ENCODE measurements at regions not wholly inside any gene's neighbourhood (a gene's known extent, or its start where the extent isn't known, plus 50 kb on each side); places are given as distances from the start of the nearest gene placed in this dataset.

GRCh38 chr6:14807130-14807529 is 438.7 kb upstream of the JARID2 start:
- Histone ChIP-seq H3K4me1 (ENCODE audit: control insufficient read depth, insufficient read depth, low read length) (0 out of 2 replicates have a peak, but pooled peaks cover 6% of the 10 kb centered on the region), H3K36me3 (ENCODE audit: control insufficient read depth in 2 of 2, insufficient read depth in 1 of 2, low read length in 2 of 2) (no peaks in the 10 kb centered on the region), H3K9me3 (ENCODE audit: control insufficient read depth, insufficient read depth, low read depth, low read length) (no peaks in the 10 kb centered on the region), H3K27ac (ENCODE audit: extremely low read depth, low read depth, low read length) (no peak overlapping the region), H3K4me3 (ENCODE audit: low read depth, low read length) (no peak overlapping the region)
- TF ChIP-seq ZNF621 (tag by site-specific recombination; IDR thresholded peaks at IDR 0.05), result no peak
- POLR2A ChIA-PET, result no interaction called here
- CTCF ChIA-PET, result no interaction called here

GRCh38 chr6:14807971-14808370 is 437.9 kb upstream of the JARID2 start:
- POLR2A ChIA-PET, result no interaction called here
- TF ChIP-seq ZNF658 (tag by site-specific recombination; IDR thresholded peaks at IDR 0.05), result no peak
- peak; percentile 29 for TF ChIP-seq SETDB1 (IDR thresholded peaks at IDR 0.05; ENCODE audit: insufficient read length, low read length)
- no peaks in the 10 kb centered on the region for H3K9me3 ChIP-seq (ENCODE audit: control insufficient read depth, insufficient read depth, low read depth, low read length)
- no peak overlapping the region for H3K4me3 ChIP-seq (ENCODE audit: low read depth, low read length)
- H3K27ac ChIP-seq (ENCODE audit: extremely low read depth, low read depth, low read length), result no peak overlapping the region
- 0 out of 2 replicates have a peak, but pooled peaks cover 6% of the 10 kb centered on the region for H3K4me1 ChIP-seq (ENCODE audit: control insufficient read depth, insufficient read depth, low read length)
- H3K36me3 ChIP-seq (ENCODE audit: control insufficient read depth in 2 of 2, insufficient read depth in 1 of 2, low read length in 2 of 2), result no peaks in the 10 kb centered on the region
- CTCF ChIA-PET, result interaction anchor here (0.9 kb wide), 1 partner anchor 168 kb away, joined by 7 read pairs; no protein-coding TSS in a partner anchor

GRCh38 chr6:14810021-14810420 is 435.8 kb upstream of the JARID2 start:
- TF ChIP-seq ZNF544 (tag by site-specific recombination; IDR thresholded peaks at IDR 0.05) (no peak), IKZF3 (tag by site-specific recombination; IDR thresholded peaks at IDR 0.05) (no peak), ZNF292 (tag by site-specific recombination; IDR thresholded peaks at IDR 0.05; ENCODE audit: borderline replicate concordance, low read depth) (no peak), ZNF10 (tag by site-specific recombination; IDR thresholded peaks at IDR 0.05) (no peak), FEZF1 (tag by site-specific recombination; IDR thresholded peaks at IDR 0.05) (no peak), ZNF48 (tag by site-specific recombination; IDR thresholded peaks at IDR 0.05) (no peak), SP7 (tag by site-specific recombination; IDR thresholded peaks at IDR 0.05) (no peak), SP3 (tag by site-specific recombination; IDR thresholded peaks at IDR 0.05) (no peak), SCRT1 (tag by site-specific recombination; IDR thresholded peaks at IDR 0.05; ENCODE audit: borderline replicate concordance) (no peak), ZNF654 (tag by site-specific recombination; IDR thresholded peaks at IDR 0.05; ENCODE audit: low read depth) (no peak), HOXD13 (CRISPR knock-in tag; IDR thresholded peaks at IDR 0.05; ENCODE audit: borderline replicate concordance) (no peak), GFI1B (tag by site-specific recombination; IDR thresholded peaks at IDR 0.05) (no peak), ZNF704 (tag by site-specific recombination; IDR thresholded peaks at IDR 0.05) (no peak), ZNF24 (tag by site-specific recombination; IDR thresholded peaks at IDR 0.05) (no peak), ZNF692 (tag by site-specific recombination; IDR thresholded peaks at IDR 0.05) (no peak), ZNF426 (tag by site-specific recombination; IDR thresholded peaks at IDR 0.05) (no peak)
- no peaks in the 10 kb centered on the region for H3K4me1 ChIP-seq (ENCODE audit: control insufficient read depth, insufficient read depth, low read length)
- H3K27ac ChIP-seq (ENCODE audit: extremely low read depth, low read depth, low read length), result no peak overlapping the region
- H3K9me3 ChIP-seq (ENCODE audit: control insufficient read depth, insufficient read depth, low read depth, low read length), result no peaks in the 10 kb centered on the region
- H3K36me3 ChIP-seq (ENCODE audit: control insufficient read depth in 2 of 2, insufficient read depth in 1 of 2, low read length in 2 of 2), result no peaks in the 10 kb centered on the region
- no peak overlapping the region for H3K4me3 ChIP-seq (ENCODE audit: low read depth, low read length)
- POLR2A ChIA-PET, result no interaction called here
- CTCF ChIA-PET, result no interaction called here
